A549 (cell line): ENCODE measurements at regions not wholly inside any gene's neighbourhood (a gene's known extent, or its start where the extent isn't known, plus 50 kb on each side); places are given as distances from the start of the nearest gene placed in this dataset.

Experiments used
- ATAC-seq, 2 experiments: fragments of 200-7000 bp in 1 of 2; fragments of >200 bp in 1 of 2; cut with Nextera tagmentation in 1 of 2; cut with Tn5 transposase in 1 of 2; 3 replicates each; pipeline versions ENCODE4 v1.8.0 to v1.9.1; 2018 to 2020; ENCODE audit warnings: mild to moderate bottlenecking in 1 of 2, moderate library complexity in 1 of 2
- CTCF ChIA-PET: fragments of 300-600 bp; sonication (Branson Sonifier 250); formaldehyde crosslinking; extraction: SDS; loops from one replicate; lab custom pipeline; 2021; ENCODE audit warnings: antibody characterized with exemption, inconsistent platforms; lab: Yijun Ruan, JAX
- POLR2A ChIA-PET: fragments of 350-600 bp; formaldehyde crosslinking; extraction: SDS; loops from one replicate; lab custom pipeline; 2021; ENCODE audit warnings: antibody characterized with exemption, inconsistent platforms; lab: Yijun Ruan, JAX
- DNase-seq, 2 experiments: peaks; one replicate each; pipeline versions ENCODE4 v3.0.0 to v3.0.0-alpha.2; 2011 to 2016; ENCODE audit warnings: low read depth in 1 of 2, low spot score in 1 of 2
- FAIRE-seq: peaks from 2 replicates; lab custom pipeline; 2011; peaks lifted over from hg19 to GRCh38; lab: Jason Lieb, UNC
- H3K27ac ChIP-seq, 2 experiments: fragments of >200 bp; sonication (Bioruptor Twin); formaldehyde crosslinking; 3 replicates each; pipeline ENCODE4 v1.5.1; 2016 to 2017
- H3K4me1 ChIP-seq: fragments of >200 bp; sonication (Bioruptor Twin); formaldehyde crosslinking; 3 replicates; pipeline ENCODE4 v1.6.1; 2016
- H3K4me2 ChIP-seq: fragments of >200 bp; sonication (Bioruptor Twin); formaldehyde crosslinking; 3 replicates; pipeline ENCODE4 v1.6.1; 2016
- H3K4me3 ChIP-seq: fragments of >200 bp; sonication (Bioruptor Twin); formaldehyde crosslinking; 3 replicates; pipeline ENCODE4 v1.5.1; 2016
- H3K9me3 ChIP-seq: fragments of >200 bp; sonication (Bioruptor Twin); formaldehyde crosslinking; 3 replicates; pipeline ENCODE4 v1.6.1; 2016
- BHLHE40 ChIP-seq: IDR thresholded peaks from 2 replicates; pipeline ENCODE4 v1.6.1; 2012; ENCODE audit warnings: low read depth, low read length, inconsistent platforms
- CBX8 ChIP-seq: fragments of 200-600 bp; sonication (generic); IDR thresholded peaks from 2 replicates; pipeline ENCODE4 v1.6.1; 2016
- CEBPB ChIP-seq, 2 experiments: fragments of >200 bp in 1 of 2; sonication (Bioruptor Twin) in 1 of 2; formaldehyde crosslinking in 1 of 2; IDR thresholded peaks; 2 replicates each; pipeline ENCODE4 v1.6.1; 2012 to 2016
- EHF ChIP-seq: fragments of 250-450 bp; sonication (Bioruptor Pico); IDR thresholded peaks from 2 replicates; pipeline ENCODE4 v1.5.0; 2020; ENCODE audit warnings: mild to moderate bottlenecking
- EHMT2 ChIP-seq: fragments of 200-600 bp; sonication (generic); IDR thresholded peaks from 2 replicates; pipeline ENCODE4 v1.6.1; 2016; ENCODE audit warnings: antibody characterized with exemption, low read depth, mild to moderate bottlenecking, moderate library complexity
- ESRRA ChIP-seq: fragments of 150-350 bp; IDR thresholded peaks from 2 replicates; pipeline ENCODE4 v1.6.1; 2014; ENCODE audit warnings: mild to moderate bottlenecking, low read length, borderline replicate concordance
- FOSB ChIP-seq: fragments of 250-450 bp; sonication (Bioruptor Pico); IDR thresholded peaks from 2 replicates; pipeline ENCODE4 v1.5.0; 2020; ENCODE audit warnings: mild to moderate bottlenecking, moderate library complexity
- FOXS1 ChIP-seq: fragments of 250-450 bp; sonication (Bioruptor Pico); IDR thresholded peaks from 2 replicates; pipeline ENCODE4 v1.5.0; 2020; ENCODE audit warnings: mild to moderate bottlenecking, moderate library complexity
- HOXA7 ChIP-seq: fragments of 250-450 bp; sonication (Bioruptor Pico); IDR thresholded peaks from 2 replicates; pipeline ENCODE4 v1.5.0; 2020; ENCODE audit warnings: mild to moderate bottlenecking, moderate library complexity
- JUN ChIP-seq, 2 experiments: fragments of >200 bp; sonication (Bioruptor Twin); formaldehyde crosslinking; IDR thresholded peaks; 2 replicates in 1 of 2; 3 replicates in 1 of 2; pipeline ENCODE4 v1.6.1; 2016 to 2017
- KDM1A ChIP-seq: fragments of 200-600 bp; sonication (generic); IDR thresholded peaks from 2 replicates; pipeline ENCODE4 v1.6.1; 2016; ENCODE audit warnings: low read depth, mild to moderate bottlenecking
- KDM5A ChIP-seq: fragments of 200-600 bp; sonication (generic); IDR thresholded peaks from 2 replicates; pipeline ENCODE4 v1.6.1; 2016; ENCODE audit warnings: antibody characterized with exemption, mild to moderate bottlenecking
- MAZ ChIP-seq: fragments of 150-350 bp; IDR thresholded peaks from 2 replicates; pipeline ENCODE4 v1.6.1; 2014; ENCODE audit warnings: antibody characterized with exemption, low read depth, low read length, borderline replicate concordance
- MYC ChIP-seq: IDR thresholded peaks from 2 replicates; pipeline ENCODE4 v1.6.1; 2012; ENCODE audit warnings: mild to moderate bottlenecking, inconsistent platforms, low read length, improper control_type of control experiment, borderline replicate concordance
- NR3C1 ChIP-seq: fragments of >200 bp; sonication (Bioruptor Twin); formaldehyde crosslinking; IDR thresholded peaks from 3 replicates; pipeline ENCODE4 v1.6.1; 2017
- PHF8 ChIP-seq: fragments of 200-600 bp; sonication (generic); IDR thresholded peaks from 2 replicates; pipeline ENCODE4 v1.6.1; 2016; ENCODE audit warnings: low read depth, mild to moderate bottlenecking, antibody characterized with exemption, moderate library complexity, borderline replicate concordance
- RARB ChIP-seq: fragments of 250-450 bp; sonication (Bioruptor Pico); IDR thresholded peaks from 2 replicates; pipeline ENCODE4 v1.8.0; 2021; ENCODE audit warnings: mild to moderate bottlenecking, moderate library complexity
- RCOR1 ChIP-seq: fragments of 150-350 bp; IDR thresholded peaks from 2 replicates; pipeline ENCODE4 v1.6.1; 2014; ENCODE audit warnings: antibody characterized with exemption, low read length, low read depth
- RFX5 ChIP-seq: fragments of 450-650 bp; IDR thresholded peaks from 2 replicates; pipeline ENCODE4 v1.7.1; 2014; ENCODE audit warnings: antibody characterized with exemption, mild to moderate bottlenecking, moderate library complexity
- ZFP36 ChIP-seq: fragments of 450-650 bp; IDR thresholded peaks from 2 replicates; pipeline ENCODE4 v1.6.1; 2014; ENCODE audit warnings: borderline replicate concordance; ENCODE audit not compliant: partially characterized antibody
- ZSCAN20 ChIP-seq: fragments of 250-450 bp; sonication (Bioruptor Pico); IDR thresholded peaks from 2 replicates; pipeline ENCODE4 v1.8.0; 2022; ENCODE audit warnings: mild to moderate bottlenecking, moderate library complexity
- WGBS: methylation state at CpG from one replicate; pipeline ENCODE4 v1.1.6; 2017; ENCODE audit errors: missing lambda C conversion rate; 5-methylcytosine and 5-hydroxymethylcytosine counted together
- TF ChIP-seq, protein P1 (sequence below): fragments of >200 bp; sonication (Bioruptor Twin); formaldehyde crosslinking; IDR thresholded peaks from 3 replicates; pipeline ENCODE4 v1.6.1; 2016
- TF ChIP-seq, protein P2 (sequence below): fragments of >200 bp; sonication (Bioruptor Twin); formaldehyde crosslinking; IDR thresholded peaks from 2 replicates; pipeline ENCODE4 v1.6.1; 2016
- TF ChIP-seq, protein P3 (sequence below): fragments of 250-450 bp; sonication (Bioruptor Pico); IDR thresholded peaks from 2 replicates; pipeline ENCODE4 v1.5.0; 2021; ENCODE audit warnings: mild to moderate bottlenecking, moderate library complexity, borderline replicate concordance
- TF ChIP-seq, protein P4 (sequence below): fragments of 150-350 bp; IDR thresholded peaks from 2 replicates; pipeline ENCODE4 v1.6.1; 2014; ENCODE audit warnings: low read depth, mild to moderate bottlenecking, low read length
- TF ChIP-seq, protein P5 (sequence below): fragments of 200-600 bp; sonication (generic); IDR thresholded peaks from 2 replicates; pipeline ENCODE4 v1.6.1; 2016; ENCODE audit warnings: antibody characterized with exemption, mild to moderate bottlenecking, moderate library complexity

DNA sequence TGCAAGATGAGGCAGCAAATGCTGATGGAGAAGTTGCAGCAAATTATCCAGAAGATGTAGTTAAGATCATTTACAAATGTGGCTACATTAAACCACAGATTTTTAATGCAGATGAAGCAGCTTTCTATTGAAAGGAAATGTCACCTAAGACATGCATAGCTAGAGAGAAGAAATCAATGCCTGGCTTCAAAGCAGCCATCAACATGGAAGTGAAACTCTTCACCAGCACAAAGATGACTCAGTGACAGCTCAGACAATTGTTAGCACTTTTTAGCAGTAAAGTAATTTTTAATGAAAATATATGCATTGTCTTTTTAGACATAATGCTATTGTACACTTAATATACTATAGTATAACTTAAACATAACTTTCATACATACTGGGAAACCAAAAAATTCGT is 71.4 kb downstream of the FANCF start (continued):
- TF ChIP-seq, protein P1, sequence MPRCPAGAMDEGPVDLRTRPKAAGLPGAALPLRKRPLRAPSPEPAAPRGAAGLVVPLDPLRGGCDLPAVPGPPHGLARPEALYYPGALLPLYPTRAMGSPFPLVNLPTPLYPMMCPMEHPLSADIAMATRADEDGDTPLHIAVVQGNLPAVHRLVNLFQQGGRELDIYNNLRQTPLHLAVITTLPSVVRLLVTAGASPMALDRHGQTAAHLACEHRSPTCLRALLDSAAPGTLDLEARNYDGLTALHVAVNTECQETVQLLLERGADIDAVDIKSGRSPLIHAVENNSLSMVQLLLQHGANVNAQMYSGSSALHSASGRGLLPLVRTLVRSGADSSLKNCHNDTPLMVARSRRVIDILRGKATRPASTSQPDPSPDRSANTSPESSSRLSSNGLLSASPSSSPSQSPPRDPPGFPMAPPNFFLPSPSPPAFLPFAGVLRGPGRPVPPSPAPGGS: no peak

DNA sequence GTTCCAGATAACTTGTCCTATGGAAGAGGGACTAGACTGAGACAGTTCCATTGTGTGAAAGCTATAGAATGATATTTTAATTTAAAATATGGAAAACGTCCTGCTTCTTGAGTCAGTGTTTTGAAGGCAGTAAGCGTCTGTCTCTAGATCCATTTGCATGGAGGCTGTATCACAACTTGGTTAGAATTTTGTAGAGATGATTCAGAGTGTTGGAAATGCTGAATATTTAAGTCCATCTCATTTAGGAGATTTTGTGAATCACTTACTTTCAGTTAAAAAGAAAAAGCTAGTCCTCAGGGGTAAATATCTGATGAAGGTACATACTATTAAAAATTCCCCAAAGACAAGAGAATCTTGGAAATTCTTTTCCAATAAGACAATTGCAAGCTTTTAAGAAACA is 72.7 kb downstream of the FANCF start:
- Histone ChIP-seq H3K4me1 (no peaks in the 10 kb centered on the region), H3K4me3 (no peak overlapping the region), H3K4me2 (no peak overlapping the region), H3K9me3 (no peaks in the 10 kb centered on the region), H3K27ac (no peak overlapping the region)
- no peak for ATAC-seq
- 2% methylated on average over 2 of the region's 2 CpGs for WGBS
- POLR2A ChIA-PET: no interaction called here
- TF ChIP-seq CEBPB (IDR thresholded peaks at IDR 0.05) (no peak), FOXS1 (no peak), EHMT2 (no peak), HOXA7 (CRISPR knock-in tag) (no peak), PHF8 (no peak), FOSB (CRISPR knock-in tag) (no peak), KDM1A (no peak), NR3C1 (no peak), RARB (CRISPR knock-in tag) (no peak), JUN (IDR thresholded peaks at IDR 0.05) (no peak), ZFP36 (no peak), RCOR1 (no peak)
- TF ChIP-seq, protein P2, sequence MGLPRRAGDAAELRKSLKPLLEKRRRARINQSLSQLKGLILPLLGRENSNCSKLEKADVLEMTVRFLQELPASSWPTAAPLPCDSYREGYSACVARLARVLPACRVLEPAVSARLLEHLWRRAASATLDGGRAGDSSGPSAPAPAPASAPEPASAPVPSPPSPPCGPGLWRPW: no peak
- TF ChIP-seq, protein P3, sequence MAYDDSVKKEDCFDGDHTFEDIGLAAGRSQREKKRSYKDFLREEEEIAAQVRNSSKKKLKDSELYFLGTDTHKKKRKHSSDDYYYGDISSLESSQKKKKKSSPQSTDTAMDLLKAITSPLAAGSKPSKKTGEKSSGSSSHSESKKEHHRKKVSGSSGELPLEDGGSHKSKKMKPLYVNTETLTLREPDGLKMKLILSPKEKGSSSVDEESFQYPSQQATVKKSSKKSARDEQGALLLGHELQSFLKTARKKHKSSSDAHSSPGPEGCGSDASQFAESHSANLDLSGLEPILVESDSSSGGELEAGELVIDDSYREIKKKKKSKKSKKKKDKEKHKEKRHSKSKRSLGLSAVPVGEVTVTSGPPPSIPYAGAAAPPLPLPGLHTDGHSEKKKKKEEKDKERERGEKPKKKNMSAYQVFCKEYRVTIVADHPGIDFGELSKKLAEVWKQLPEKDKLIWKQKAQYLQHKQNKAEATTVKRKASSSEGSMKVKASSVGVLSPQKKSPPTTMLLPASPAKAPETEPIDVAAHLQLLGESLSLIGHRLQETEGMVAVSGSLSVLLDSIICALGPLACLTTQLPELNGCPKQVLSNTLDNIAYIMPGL (CRISPR knock-in tag): no peak
- TF ChIP-seq, protein P1: no peak
- CTCF ChIA-PET: no interaction called here
- no peak for FAIRE-seq
- no peak for DNase-seq

DNA sequence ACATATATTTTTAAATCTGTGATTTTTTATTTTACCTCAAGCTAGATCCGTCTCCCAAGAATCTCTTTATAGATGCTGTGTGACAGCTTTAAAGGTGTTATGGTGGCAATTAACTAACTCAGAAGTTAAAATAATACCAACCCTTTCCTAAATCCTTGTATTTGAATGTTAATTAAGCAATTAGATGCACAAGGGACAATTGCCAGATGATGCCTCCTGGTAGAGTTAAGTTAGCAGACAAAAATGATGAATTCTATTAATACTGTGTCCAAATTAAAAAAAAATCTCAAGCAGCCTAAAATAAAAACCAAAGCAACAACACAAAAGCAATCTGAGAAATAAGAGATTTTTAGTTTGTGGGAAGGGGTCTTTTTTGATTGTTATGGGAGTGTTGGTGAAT is 78.9 kb downstream of the FANCF start:
- FAIRE-seq: no peak
- Histone ChIP-seq H3K9me3 (no peaks in the 10 kb centered on the region), H3K4me3 (no peak overlapping the region), H3K4me2 (no peak overlapping the region), H3K27ac (no peak overlapping the region), H3K4me1 (no peaks in the 10 kb centered on the region)
- TF ChIP-seq PHF8: no peak
- no peak for TF ChIP-seq RFX5
- TF ChIP-seq ZSCAN20 (CRISPR knock-in tag): no peak
- no peak for TF ChIP-seq EHF (CRISPR knock-in tag)
- TF ChIP-seq, protein P4, sequence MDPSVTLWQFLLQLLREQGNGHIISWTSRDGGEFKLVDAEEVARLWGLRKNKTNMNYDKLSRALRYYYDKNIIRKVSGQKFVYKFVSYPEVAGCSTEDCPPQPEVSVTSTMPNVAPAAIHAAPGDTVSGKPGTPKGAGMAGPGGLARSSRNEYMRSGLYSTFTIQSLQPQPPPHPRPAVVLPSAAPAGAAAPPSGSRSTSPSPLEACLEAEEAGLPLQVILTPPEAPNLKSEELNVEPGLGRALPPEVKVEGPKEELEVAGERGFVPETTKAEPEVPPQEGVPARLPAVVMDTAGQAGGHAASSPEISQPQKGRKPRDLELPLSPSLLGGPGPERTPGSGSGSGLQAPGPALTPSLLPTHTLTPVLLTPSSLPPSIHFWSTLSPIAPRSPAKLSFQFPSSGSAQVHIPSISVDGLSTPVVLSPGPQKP: no peak
- TF ChIP-seq BHLHE40: no peak
- no peak for TF ChIP-seq KDM1A
- no peak for TF ChIP-seq RCOR1
- no peak for TF ChIP-seq KDM5A
- no peak for TF ChIP-seq CBX8
- no peak for TF ChIP-seq MAZ
- TF ChIP-seq, protein P5, sequence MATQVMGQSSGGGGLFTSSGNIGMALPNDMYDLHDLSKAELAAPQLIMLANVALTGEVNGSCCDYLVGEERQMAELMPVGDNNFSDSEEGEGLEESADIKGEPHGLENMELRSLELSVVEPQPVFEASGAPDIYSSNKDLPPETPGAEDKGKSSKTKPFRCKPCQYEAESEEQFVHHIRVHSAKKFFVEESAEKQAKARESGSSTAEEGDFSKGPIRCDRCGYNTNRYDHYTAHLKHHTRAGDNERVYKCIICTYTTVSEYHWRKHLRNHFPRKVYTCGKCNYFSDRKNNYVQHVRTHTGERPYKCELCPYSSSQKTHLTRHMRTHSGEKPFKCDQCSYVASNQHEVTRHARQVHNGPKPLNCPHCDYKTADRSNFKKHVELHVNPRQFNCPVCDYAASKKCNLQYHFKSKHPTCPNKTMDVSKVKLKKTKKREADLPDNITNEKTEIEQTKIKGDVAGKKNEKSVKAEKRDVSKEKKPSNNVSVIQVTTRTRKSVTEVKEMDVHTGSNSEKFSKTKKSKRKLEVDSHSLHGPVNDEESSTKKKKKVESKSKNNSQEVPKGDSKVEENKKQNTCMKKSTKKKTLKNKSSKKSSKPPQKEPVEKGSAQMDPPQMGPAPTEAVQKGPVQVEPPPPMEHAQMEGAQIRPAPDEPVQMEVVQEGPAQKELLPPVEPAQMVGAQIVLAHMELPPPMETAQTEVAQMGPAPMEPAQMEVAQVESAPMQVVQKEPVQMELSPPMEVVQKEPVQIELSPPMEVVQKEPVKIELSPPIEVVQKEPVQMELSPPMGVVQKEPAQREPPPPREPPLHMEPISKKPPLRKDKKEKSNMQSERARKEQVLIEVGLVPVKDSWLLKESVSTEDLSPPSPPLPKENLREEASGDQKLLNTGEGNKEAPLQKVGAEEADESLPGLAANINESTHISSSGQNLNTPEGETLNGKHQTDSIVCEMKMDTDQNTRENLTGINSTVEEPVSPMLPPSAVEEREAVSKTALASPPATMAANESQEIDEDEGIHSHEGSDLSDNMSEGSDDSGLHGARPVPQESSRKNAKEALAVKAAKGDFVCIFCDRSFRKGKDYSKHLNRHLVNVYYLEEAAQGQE: no peak
- no peak for TF ChIP-seq MYC
- no peak for TF ChIP-seq ESRRA
- CTCF ChIA-PET: no interaction called here
- ATAC-seq: no peak
- 4% methylated on average over 1 of the region's 1 CpG for WGBS
- POLR2A ChIA-PET: no interaction called here
- no peak for DNase-seq
